Amygdala (tissue), 56 donors: ENCODE measurements at regions not wholly inside any gene's neighbourhood (a gene's known extent, or its start where the extent isn't known, plus 50 kb on each side); places are given as distances from the start of the nearest gene placed in this dataset.

Experiments used
- DNase-seq, 56 donors: peaks; one replicate each; lab custom pipeline; 2025; lab: John Stamatoyannopoulos, UW

DNA sequence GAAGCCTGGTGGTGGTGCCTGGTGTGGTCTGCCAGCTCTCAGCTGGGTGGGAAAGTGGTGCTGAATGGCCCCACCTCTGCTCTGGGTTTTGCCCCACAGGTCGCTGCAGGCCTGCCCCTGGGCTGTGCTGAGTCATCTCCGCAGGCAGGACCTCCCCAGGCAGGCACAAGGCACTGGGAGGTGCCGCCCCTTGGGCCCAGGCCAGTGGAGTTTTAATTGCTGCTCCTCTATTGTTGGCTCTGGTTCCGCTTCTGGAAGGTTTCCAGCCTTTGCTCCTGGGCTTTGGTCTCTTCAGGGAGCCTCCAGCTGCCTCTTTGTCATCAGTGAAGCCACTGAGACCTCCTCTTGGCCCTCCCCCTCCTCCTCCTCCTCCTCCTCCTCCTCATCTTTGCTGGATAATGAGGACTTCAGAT lies 180.3 kb upstream of the GRB10 start:
- peak in 1 of 56 donors; percentile 31 for DNase-seq

DNA sequence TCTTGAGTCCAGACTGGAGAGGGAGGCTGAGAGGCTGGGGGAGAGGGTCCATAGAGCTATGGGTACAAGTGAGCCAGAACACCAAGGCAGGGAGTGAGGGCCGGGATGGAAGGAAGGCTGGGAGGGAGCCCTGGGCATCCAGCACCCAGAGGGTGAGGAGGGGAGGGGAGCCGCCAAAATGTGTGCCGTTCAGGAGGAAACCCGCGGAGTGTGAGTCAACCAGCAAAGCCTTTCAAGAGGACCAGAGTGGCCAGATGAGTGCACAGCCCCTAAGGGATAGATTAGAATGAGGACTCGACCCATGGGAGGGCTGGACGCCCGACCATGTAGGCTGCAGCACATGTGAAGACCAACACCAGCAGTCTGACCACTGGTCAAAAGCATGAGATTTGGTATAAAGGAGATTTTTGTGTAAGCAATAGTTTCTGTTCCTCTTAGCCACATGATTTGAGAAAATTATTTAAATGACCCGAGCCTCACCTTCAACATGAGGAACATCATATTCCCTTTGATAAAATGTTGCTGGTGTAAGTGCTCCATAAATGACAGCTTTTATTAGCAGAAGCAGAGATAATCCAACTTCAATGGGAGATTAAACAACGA lies 179.7 kb upstream of the GRB10 start:
- DNase-seq: no peak

DNA sequence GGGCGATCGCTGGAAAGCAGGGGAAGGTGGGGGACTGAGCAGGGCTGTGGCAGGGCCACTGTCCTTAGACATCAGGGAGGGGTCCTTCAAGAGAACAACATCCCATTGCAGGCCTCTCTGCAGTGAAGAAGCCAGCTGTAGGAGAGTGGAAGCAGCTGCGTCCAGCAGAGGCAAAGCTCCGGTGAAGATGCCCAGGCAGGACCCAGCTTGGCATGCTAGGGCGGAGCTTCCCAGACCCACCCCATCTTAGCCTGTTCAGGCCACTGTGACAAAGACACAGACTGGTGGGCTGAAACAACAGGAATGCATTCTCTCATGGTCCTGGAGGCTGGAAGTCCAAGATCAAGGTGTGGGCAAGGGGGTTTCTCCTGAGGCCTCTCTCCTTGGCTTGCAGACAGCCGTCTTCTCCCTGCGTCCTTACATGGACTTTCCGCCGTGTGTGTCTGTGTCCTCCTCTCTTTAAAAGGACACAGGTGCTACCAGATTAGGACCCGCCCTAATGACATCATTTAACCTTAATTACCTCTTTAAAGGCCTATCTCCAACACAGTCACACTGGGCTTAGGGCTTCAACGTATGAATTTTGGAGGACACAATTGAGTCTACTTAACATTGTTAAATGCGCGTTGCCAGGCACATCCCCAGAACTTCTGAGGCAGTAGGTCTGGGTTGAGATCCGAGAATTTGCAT lies 178.1 kb upstream of the GRB10 start:
- DNase-seq: no peak

DNA sequence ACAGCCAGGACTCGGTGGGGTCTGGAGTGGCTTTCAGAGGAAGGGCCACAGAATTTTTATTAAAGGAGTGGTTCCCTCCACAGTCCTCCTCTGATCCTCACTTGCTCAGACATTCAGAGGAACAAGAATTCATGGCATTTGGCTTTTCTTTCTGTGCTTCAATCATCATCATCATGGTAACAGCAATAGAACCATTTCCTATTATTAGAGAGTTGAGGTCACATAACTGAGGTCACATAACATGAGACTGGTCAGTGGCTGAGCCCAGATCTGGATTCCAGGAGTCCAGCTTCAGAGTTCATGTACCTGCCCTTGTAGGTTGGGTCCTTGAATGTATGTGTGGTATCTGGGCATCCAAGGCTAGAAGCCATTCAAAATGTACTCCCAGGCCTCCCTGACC lies 177.3 kb upstream of the GRB10 start:
- no peak for DNase-seq

DNA sequence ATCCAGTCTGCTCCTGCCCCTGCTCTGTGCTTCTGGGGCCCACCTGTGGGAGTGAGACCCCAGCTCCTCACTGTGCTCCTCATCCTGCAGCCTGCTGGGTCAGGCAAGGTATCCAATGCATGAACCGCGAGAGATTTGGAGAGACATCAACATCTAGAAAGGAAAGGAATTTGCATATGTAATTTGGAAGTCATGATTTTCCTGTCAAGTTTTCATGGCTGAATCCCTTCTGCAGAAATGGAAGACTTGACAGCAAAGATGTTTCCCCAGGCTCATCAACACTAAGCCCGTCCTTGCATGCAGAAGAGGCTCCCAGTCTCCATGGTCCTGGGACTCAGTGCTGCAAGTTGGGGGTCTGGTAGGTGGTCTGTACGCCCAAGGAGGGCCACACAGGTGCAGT lies 176.9 kb upstream of the GRB10 start:
- DNase-seq: no peak

DNA sequence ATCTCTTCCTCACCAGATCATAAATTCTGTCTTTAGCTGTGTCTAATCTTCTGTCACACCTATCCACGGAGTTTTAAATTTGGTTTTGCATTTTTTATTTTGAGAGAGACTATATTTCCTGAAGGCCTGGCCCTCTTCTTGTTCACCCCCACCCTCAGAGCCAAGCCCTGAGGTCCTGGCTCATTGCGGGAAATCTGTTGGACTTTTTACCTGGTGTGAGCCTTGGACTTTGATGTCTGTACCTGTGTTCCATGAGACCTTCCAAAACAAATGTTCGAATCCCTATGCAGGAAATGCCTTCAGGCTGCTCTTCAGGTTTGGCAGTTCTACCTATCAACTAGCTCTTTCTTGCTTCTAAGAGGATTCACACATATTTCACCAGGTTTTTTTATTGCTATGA lies 175.2 kb upstream of the GRB10 start:
- DNase-seq: no peak

DNA sequence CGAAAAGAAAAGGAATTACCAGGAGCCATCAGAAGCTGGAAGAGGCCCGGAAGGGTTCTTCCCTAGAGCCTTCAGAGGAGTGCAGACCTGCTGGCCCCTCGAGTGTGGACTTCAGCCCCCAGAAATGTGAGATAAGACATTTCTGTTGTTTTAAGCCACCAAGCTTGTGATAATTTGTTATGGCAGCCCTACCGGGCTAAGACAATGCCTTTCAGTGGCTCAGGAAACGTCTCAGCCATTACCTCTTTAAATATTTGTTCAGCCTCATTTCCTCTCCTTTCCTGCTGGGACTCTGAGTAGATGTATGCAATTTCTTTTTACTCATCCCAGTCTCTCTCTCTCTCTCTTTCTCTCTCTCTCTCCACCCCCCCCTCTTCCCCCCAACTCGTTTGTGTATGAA lies 174.7 kb upstream of the GRB10 start:
- no peak for DNase-seq

DNA sequence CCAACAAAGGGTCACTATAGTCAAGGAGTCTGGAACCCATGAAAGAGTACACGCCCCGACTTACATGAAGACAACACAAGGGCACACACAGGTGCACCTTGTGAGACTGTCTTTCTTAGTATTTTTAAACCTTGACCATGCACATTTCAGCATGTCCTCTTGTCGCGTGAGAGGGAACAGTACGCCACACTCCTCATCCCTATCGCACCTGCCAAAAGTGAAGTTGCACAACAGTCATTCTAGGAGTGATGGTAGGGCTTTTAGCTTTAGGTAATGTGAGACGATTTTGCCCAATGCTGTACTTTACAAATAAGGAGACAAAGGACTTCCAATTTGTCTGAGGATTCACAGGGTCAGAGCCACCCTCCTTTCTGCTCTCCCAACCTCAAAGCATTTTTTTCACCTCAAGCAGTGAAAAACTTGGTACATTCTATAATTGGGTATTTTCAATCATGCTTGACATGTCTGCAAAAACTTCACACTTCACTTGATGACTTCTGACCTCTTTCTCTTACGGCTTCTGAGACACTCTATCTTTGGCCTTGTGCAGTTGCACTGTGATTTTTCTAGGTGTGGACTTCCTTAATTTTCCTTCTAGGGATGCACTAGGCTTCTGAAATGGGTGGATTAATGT lies 173.9 kb upstream of the GRB10 start:
- DNase-seq: no peak

DNA sequence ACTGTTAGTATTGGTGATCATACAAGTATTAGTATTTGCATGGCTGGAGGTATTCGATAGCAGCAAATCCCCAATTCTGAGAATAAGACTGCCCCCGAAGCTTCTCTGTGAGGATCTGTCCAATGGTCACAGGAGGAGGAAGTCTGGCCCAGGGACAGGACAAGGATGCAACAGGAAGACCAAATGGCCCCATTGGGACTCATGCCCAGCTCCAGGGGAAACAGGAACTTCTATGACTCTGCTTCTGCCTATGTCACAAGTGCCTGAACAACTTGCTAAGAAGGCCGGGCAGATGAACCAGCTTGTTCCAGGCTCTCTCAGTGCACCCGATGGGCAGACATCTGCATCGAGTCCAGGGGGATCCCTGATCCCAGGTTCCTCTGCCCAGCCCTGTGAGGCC lies 172.0 kb upstream of the GRB10 start:
- no peak for DNase-seq

DNA sequence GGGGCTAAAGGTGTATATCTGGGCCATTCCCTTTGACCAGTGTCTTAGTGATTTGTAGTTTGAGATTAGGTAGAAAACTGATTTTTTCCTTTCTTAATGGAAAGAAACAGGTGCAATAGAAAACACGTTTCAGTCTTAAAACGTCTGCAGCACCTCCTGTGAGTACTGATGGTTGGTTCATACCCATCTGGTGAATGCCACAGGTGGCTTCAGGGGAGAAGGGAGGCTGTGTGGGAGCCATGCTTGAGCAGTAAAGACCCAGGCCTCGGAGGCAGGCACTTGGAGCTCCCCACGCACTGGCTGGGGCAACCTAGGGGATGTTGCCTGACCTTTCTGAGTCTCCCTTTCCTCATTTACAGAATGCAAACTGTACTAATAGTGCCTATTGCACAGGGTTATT lies 171.5 kb upstream of the GRB10 start:
- DNase-seq: no peak

DNA sequence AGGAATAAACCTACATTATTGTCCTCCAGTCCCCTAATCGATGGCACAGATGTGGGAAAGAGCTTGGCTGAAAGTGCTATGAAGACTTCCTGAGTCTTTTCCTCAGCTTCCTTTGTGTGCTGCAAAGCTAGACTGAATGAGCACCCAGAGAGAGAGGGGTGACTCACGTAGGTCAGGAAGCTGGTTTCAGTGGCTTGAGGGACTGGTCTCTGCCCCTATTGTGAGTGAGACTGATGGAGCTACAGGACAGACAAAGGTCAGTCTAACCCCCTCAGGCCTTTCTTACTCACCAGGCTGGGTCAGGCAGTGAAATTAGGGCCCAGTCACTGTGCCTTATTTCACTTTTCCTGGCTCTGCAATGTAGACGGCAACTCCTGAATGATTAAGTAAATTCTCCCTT lies 171.1 kb upstream of the GRB10 start:
- no peak for DNase-seq

DNA sequence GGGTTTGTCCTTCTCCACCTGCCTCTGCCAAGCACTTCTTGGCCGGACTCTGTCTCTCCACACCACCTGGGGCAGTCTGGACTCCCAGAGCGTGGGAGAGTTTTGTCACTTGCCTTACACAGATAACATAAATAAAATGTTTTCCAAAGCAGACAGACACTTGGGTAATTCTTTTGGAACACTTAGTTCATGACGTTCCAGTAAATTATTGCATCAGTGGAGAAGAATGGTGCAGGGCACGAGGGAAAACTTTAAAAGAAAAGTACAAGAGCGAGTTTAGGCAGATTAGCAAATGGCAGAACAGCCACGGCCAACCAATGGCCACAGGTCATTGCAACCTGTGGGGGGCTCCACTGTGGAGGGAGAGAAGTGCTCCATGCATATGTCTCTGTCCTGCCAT lies 170.6 kb upstream of the GRB10 start:
- DNase-seq: no peak

DNA sequence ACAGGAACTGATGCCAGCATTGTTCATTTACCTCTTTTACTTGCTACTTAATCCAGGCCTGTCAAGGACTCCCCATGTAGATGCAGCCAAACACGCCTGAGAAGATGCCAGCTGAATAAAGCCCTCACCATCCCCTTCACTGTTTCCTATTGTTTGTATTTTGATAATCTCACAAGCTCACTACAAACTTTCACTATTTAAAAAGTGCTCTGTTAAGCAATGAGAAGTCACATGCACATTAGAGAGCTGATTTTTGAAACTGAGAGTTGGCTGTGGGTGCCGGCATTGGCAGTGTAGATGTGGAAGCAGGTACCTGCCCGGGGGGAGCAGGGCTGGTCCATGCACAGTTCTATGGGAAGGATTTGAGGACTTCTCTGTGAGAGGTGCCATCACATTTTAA lies 169.8 kb upstream of the GRB10 start:
- DNase-seq: no peak

DNA sequence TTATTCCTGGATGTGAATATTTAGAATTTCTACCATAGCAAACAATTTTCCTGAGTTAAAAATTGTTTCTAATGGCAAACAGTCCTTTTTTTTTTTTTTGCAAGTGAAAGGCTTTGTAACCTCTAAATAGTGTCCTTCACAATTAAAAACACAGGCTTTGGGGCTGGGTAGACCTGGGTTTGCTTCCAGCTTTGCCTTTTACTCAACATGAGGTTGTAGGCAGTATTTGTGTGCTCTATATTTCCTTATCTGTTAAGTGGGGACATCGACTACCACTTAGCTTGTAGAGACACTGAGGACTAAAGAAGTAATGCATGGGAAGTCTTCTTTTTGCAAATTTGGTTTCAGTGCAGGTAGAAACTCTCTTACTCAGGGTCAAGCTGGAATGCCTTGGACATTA lies 169.4 kb upstream of the GRB10 start:
- DNase-seq: no peak

DNA sequence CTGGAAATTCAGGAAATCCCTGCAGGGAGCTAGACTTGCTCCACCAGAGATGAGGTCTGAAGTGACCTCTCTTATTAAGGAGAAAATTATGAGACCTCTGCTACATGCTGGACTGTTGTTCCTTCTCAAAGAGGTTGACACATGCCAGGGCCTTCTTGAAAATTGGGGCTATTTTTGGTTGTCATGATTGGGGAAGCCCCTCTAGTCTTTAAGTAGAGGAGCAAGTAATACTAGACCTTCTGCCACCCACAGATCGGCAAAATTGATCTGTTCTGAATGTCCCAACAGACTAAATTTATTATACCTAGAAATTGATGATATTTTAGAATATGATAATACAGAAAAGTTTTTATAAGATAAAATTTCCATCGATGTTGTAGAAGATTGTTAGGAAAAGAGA lies 160.8 kb upstream of the GRB10 start:
- no peak for DNase-seq

DNA sequence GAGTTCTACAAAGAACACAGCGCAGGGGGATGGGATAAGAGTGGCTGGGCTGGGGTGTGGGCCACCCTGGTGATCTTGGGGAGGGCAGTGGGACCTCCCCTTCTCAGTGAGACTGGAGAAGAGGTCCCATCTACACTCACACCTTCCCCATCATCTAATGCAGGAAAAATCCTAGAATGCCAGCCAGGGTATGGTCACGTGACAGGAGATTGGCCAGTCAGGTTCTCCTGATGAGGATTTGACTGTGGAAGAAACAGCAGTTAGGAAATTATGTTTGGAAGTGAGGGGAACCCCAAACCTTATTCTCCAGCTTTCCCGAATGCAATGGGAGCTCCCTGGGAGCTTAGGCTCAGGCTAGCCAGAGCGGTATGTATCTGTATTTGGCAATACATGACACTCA lies 158.8 kb upstream of the GRB10 start:
- no peak for DNase-seq

DNA sequence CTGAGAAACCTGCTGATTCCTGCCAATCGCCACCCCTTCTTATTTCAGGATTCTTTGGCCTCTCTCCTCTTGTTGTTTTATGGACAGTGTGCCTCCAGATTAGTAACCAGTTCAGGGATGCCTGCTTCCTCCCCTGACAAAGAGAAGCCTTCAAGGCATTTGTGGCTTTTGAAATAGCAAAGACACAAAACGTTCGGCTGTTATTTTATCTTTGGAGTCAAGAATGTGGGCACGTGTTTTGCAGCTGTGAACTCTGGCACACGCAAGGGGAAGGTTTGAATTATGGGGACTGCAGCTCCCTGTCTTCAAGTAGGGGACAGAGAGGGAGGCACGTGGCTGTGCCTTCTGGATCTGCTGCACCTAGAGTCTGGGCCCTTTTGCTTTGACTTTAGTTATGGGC lies 157.9 kb upstream of the GRB10 start:
- no peak for DNase-seq

DNA sequence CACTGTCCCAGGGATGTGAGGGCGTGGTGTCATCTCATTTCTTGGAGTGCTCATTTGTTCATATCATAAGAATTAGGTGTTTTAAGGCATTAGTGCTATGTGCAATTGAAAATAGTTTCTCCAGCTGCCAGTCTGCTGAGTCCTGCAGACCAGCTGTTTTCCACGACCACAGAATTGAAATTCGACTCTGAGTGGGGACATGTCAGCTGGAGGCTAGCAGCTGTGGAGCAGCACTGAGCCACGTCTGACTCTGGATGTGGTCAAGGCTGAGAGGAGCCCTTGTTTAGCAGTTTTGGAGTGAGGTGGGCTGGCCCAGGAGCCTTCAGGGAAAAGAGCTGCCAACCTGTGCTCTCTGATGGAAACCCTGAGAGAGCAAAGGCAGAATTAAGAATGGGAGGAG lies 156.3 kb upstream of the GRB10 start:
- DNase-seq: no peak

DNA sequence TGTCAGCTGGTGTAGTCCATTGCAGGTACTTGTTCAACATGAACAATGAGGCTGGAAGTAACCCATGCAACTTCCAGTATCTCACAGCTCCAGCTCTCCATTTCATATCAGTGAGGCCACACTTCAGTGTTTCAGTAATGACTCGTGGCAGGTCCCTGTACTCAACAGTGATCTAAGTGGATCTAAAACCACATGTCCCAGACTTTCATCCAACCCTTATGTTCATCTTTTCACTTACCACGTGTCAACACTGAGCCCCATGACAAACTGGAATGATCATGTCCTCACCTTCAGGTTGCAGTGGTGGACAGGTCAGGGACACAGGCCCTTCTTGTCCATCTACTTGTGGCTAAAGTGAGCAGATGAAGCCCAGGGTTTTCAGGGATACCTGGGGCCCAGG lies 155.0 kb upstream of the GRB10 start:
- no peak for DNase-seq

DNA sequence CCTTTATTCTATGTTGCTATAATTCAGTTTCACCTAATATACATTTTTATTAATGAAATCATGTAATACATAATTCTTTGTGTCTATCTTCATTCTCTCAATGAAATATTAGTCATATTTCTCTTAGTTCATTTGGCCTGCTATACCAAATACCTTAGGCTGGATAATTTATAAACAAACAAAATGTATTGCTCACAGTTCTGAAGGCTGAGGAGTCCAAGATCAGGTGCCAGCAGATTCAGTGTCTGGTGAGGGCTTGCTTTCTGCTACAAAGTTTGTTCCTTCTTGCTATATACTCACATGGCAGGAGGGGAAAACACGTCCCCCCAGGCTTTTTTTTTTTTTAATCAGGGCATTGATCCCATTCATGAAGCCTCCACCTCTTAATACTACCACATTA lies 143.4 kb upstream of the GRB10 start:
- DNase-seq: no peak

DNA sequence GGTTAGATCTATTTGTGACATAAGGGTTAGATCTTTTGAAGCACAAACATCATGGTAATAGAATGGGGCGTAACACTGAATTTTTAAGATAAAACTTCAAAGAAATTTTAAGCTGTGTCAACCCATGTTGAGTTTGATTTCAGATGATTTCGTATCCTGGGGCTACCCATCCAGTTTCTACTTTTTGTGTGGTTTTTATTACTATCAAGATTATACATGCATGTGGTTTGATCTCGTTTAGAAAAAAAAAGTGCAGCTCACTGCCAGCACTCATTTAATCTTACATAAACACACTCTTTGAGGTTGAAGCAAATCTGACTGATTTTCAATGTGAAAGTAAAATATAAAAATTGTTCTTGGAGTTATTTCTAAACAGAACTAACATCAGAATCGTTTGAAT lies 140.8 kb upstream of the GRB10 start:
- DNase-seq: no peak

DNA sequence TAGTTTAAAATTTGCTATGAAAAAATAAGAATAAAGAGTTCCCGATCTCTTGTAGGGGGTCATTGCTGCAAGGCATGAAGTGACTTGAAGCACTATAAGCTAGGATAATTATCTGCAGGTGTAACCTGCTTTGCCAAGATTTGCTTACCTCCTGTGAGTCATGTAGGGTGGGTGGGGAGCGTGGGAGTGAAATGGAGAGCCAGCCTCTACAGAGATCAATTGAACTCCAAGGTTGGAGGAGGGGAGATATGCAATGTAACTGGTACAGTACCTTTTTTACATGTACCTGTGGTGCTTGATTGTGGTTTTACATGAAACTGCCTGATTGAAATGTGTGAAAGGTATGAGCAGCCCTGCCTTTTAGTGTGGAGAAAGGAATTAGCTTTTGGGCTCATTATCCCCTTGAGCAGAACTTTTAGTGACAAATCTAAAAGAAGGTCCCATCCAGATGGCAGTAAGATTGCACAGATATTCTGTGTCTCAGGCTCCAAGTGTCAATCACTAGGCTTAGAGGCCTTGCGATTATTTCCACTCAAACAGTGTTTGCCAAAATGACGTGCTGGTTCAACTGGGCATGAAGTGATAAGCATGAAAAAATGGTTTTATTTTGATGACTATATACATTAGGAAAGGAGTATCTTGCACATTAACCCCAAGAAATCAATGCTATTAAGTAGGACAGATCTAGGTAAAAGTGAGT lies 138.6 kb upstream of the GRB10 start:
- no peak for DNase-seq
